NCI-H524 (cell line): ENCODE measurements at regions not wholly inside any gene's neighbourhood (a gene's known extent, or its start where the extent isn't known, plus 50 kb on each side); places are given as distances from the start of the nearest gene placed in this dataset.
A peak's percentile ranks its signal among the peaks of the same experiment; 100 is the strongest.

Source experiments
- DNase-seq, 2 experiments: peaks; one replicate each; lab custom pipeline; 2025; lab: John Stamatoyannopoulos, UW

DNA sequence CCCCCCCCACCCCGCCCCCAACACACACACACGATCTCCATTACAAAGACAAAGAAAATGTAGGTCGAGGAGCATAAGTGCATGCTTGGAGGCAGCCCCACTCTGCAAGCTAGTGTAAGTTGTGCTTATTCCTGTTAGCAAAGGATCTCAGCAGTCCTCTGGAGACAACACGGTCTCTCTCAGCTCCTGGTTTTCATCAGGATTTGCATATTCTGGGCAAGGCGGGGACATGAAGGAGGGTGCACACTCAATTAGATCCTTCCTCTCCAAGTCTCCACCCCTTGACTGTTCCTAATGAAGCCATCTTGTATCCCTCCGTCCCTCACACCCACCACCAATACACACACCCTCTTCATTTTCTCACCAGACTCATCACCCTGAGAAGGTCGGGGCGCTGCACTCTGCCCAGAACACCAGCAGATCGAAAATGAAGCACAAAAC is 63.8 kb downstream of the MRPL46 start:
- no peak for DNase-seq

DNA sequence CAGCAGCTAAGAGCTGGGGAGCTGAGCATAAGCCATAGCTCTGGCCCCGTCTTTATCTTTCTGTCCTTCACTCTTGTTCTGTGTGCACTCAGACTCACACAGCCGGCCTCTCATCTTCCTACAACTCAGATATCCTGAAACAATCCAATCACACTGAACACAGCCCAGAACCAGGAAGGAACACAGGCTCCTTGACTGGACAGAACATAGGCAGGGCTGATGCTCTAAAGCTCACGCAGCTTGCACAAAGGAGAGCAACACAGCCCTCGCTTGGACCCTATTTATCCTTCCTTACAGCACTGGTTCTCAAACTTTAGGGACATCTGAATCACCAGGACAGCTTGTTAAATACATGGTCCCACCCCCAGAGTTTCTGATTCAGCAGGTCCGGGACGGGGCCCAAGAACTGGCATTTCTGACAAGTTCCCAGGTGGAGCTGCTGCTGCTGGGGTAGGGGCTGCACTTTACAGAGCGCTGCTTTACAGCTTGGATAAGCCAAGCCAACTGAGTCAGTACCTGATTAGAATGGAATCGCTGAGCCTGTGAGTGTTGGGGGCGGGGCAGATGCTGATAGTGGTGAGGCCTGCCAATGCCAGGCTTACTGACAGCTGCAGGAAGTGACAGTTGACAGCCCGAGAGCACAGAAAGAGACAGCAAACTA is 65.1 kb downstream of the MRPL46 start:
- DNase-seq: no peak

DNA sequence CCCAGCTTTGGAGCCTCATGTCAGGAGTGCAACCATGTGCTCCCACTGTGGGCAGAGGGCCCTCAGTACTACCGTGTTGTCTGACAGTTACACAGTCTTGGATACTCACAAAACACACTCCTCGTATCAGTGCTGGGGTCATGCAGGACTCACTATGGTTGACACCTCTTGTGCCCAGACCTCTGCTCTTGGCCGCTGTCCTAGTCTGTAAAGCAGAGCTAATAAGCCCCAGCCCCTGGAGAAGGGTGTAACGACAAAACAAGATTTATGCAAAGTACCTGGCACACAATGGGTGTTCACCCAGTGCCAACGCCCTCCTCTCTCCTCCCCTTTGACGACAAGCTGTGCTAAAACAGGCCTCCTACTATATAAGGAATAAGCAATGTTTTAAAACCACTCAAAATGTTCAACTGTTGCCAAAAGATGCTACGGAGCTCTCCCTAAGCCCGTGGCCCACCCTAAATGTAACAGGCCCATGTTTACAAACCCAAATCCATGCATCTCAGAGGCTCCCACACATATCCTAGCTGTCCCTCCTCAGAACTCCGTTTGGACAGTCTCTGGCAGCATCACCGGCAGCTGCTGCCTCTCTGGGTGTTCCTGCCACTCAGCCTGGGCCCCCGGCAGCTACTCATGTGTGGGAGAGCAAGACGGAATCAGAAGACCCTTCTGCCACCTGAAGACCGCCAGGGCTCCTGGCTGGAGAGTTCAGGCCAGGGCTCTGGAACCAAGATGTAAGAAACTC is 65.8 kb downstream of the MRPL46 start:
- DNase-seq: peak in 1 of 2 experiments; percentile 31

DNA sequence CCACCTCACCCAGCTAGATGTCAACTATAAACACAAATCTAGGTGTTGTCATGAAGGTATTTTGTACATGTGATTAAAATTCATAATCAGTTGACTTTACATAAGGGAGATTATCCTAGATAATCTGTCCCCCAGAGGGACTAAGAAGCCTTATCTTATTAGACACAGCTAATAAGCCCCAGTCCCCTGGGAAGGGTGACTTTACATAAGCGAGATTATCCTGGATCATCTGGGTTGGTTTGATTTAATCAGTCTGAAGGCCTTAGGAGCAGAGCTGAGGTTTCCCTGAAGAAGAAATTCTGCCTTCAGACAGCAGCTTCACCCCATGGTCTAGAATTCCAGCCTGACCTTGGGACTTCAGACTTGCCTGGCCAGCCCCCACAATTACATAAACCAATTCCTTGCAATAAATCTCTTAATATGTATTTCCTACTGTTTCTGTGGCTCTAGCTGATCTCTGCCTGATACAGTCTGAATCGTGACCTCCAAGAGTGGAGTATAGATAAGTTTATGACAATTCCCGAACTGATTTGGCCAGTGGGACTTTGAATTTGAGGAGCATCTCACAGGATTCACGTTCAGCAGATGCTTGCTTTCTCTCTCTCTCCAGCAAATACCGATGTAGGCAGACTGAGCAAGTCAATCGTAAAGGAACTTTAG is 66.5 kb downstream of the MRPL46 start:
- peak; percentile 92 to 99 for DNase-seq

DNA sequence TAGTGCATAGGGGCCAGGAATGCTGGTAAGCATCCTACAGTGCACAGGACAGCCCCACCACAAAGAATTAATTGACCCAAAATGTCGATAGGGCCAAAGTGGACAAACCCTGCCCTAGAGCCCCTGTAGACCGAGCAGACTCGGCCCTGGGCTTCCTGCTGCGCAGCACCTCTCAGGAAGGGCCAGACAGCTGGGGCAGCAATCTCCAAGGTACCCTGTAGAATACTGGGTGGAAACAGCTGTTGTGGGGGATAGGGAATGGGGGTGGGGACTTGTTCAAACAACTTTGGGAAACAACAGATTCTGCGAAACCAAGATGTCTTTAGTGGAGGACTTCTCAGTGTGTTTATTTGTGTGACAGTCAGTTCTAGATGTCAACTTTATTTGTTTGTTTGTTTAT is 67.1 kb downstream of the MRPL46 start:
- peak; percentile 73 to 89 for DNase-seq

DNA sequence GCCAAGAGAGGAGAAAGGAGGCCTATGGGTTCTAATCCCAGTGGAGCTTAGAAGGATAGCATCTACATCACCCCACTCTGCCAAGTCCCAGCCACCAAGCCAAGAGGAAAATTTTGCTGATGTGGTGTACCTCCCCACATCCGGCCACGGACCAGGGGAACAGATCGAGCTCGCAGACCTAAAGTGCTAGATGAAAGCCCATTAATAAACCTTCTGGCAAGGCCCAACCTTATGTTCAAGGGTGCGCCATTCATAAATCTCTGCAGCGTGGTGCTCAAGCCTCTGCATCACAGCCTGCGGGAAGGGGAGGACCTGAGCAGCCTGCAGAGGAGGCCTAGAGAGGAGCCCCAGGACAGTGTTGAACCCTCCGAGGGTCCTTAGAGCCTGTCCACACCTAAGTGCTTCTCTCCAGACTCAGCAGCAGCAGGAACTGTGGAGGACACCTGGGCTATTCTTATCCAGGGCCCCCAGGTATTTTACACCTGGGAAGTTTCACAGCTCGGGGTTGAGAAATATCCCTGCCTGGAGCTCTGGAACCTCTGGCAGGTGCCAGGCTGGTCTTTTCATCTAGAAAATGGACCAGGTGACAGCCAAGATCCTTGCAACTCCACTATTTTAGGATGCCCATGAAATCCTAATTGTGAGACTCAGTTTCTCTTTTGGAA is 68.0 kb downstream of the MRPL46 start:
- DNase-seq: peak; percentile 52 to 84

DNA sequence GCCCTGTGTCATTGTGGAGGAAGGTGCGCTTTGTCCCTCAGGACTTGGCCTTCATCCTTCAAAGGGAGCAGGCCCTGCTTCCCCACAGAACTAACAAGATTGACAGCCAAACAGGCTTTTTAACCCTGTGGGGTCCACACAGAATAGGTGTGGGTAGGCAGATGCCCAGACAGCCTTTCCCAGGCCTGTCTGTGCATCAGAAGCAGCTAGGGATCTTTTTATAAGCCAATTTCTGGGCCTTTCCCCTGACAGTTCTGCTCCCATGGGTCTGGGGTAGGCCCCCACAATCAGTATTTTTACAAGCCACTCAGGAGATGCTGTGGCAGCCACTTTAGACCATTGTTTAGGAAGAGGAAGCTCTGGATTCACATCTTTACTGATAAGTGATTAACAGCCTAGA is 69.2 kb downstream of the MRPL46 start:
- DNase-seq: no peak

DNA sequence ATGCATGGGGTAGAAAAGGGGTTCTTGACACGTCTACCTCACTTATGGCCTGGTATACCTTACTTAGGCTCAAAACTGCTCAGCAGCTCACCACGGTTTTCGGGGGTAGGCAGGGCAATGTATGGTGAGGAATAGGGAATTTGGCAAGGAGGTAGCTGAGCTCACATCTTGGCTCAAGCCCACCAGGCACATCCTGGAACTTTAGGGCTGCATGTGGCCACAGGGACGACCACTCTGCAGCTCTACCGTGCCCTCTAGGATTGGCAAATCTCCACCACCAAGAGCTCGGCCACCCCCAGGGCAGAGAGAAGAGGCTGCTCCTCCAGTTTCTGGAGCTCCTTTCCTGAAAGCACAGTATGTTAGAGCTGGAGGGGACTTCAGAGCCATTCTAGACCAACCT is 69.7 kb downstream of the MRPL46 start:
- no peak for DNase-seq

DNA sequence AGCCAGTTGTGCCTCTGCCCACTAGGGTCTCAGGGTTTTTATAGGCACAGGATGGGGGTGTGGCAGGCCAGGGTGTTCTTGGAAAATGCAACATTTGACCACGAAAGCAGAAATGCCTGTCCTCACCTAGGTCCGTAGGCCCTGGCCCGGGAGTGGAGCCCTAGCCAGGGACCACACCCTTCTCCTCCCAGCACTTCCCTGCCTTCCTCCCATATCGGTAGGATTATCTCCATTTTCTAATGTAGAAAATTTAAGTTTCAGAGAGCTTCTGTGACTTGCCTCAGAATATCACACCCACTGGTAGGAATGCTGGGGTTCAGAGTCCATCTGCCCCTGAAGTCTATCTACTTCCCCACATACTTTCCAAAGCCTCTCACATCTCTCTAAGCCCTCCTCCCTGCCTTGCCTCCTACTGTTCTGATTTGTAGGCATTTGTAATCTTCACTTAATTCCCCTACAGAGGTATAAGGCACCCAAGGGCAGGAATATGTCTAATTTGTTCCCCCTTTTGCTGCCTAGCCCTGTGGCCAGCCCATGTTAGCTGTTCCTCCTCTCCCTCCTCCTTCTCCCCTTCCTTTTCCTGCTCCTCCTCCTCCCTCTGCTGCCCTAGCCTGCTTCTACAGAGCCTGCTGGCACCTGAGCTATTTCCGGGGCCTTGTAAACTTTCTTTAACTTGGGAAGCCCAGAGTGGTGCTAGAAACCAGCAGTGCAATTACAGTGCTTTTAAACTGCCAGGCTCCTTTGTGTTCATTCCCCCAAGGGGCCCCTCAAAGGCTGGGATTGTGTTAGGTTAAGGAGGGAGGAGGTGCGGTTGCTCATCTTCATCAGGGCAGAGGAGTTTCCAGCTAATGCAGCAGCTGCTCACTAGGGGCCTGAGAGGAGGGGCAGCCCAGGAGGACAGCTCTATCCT is 71.1 kb downstream of the MRPL46 start:
- DNase-seq: peak; percentile 62 to 82

DNA sequence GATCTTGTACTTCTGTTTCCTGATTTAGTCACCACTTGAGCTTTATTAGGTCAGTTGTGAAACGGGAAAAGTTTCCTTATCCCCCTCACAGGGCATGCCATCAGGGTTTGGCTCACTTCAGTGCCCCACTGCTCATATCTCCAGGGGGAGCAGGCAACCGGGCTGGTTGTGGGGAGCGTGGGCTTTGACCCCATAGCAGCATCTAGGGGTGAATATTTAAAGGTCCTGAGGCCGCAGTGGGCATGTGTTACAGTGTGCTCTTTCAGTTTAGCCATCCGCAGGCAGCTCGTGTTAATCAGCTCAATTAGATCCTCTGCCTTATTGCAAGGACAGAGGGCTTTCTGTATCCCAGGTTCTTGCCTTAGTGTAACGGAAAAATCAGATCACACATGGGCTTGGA is 71.9 kb downstream of the MRPL46 start:
- DNase-seq: no peak

DNA sequence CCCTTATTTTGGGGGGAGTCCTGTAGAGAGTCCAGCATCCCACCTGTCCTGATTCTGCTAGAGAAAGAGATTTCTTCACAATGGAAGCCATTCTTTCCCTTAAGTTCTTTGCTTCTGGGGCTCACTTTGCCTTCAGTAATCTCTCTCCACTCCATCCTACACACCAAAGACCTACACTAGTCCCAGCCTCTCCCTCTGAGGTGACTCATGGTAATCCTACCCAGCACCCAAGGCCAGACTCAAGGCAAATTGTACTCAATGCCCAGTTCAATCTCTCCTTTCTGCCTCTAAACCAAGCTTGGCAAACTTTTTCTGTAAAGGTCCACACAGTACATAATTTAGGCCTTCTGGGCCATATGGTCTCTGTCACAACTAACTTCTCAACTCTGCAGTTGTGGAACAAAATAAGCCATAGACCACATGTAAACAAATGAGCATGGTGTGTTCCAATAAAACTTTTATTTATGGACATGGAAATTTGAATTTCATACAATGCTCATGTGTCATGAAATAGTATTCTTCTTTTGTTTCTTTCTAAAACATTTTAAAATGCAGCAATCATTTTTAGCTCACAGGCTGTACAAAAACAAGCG is 72.5 kb downstream of the MRPL46 start:
- DNase-seq: no peak

DNA sequence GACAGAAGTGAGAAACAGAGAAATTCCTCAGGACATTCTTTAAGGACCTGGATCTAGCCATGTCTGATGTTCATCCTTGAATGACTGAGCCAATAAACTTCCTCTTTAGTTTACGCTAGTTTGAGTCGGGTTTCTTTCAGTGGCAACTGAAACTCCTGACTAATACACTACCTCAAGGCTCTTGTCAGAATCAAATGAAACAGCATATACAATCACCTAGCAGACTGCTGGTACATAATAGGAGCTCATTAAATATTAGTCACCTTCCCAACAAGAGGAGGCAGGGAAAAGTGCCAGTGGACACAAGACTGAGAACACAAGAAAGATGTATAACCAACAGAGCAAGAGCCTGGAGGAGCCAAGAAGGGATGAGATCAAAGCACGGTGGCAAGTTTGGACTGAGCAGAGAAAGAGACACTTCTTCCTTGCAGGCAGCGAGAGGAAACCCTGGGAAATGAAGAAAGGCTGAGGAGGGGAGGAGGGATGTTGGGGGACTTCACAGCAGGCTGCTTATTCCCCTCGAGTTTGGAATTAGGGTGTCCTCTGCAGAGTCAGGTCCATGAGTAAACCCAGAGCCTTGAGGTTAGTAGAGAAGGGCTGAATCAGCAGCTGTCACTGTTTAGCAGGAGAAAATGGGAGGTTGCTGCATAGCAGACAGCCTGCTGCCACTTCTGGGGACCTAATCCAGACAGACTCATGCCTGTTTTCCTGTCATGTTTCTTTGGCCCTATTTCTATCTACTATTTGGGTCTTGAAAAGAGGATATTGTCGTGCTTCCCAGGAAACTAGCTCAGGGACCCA is 73.3 kb downstream of the MRPL46 start:
- DNase-seq: peak in 1 of 2 experiments; percentile 34

DNA sequence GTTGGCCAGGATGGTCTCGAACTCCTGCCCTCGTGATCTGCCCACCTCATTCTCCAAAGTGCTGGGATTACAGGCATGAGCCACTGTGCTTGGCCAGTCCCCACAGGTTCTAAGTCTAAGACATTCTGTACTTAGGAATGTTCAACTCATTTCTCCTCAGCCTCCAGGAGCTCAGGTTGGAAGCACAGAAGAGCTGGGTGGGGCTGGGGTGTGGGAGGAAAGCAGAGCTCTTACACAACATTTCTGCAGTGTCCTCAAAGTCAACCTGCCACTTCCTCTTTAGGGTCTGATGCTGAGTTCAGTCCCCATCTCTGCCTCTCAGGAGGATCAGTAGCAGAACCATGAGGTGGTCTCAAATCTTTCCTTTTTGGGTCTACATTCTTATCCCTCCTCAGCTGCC is 75.5 kb downstream of the MRPL46 start:
- no peak for DNase-seq

DNA sequence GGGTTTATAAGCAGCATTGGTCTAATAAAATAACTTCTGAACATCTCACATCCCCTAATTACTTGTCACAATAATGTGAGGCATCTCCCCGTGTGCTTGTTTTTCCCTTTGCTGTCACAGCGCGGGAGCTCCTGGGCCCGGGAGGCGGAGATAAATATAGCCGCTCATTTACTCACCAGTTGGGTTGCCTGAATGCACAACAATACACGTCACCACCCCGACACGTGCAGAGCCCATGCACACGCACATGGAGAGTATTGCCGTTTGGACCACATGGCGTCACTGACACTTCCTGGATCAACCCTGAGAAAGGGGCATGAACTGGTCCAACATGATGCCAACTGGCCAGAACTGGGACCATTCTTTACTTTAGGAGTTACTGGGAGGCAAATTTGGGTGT is 76.2 kb downstream of the MRPL46 start:
- no peak for DNase-seq

DNA sequence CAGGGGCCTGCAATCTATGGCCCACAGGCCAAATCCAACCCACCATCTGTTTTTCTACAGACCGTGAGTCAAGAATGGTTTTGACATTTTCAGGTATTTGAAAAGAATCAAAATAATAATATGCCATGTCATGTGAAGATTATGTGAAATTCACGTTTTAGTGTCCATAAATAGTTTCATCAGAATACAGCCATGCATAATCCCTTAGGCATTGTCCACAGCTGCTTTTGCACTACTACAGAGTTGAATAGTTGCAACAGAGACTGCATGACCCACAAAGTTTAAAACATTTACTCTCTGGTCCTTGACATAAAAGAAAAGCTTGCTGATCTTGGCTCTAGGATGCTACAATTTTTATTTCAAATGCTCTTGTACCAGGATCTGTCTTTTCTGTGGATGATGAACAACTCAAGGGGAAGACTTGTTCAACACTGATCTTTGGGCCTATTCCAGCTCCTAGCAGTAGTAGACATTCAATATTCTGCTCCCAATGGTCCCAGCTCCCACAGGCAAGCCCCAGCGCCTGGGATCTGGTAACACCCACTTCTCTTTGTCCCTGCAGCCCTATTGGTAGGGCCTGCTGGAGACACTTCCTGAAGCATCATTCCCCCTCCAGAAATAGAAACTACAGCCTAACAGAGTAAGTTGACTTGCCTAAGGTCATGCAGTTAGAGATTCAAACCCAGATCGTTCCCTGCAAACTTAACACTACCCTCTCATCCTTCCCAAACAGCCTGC is 76.9 kb downstream of the MRPL46 start:
- DNase-seq: no peak

DNA sequence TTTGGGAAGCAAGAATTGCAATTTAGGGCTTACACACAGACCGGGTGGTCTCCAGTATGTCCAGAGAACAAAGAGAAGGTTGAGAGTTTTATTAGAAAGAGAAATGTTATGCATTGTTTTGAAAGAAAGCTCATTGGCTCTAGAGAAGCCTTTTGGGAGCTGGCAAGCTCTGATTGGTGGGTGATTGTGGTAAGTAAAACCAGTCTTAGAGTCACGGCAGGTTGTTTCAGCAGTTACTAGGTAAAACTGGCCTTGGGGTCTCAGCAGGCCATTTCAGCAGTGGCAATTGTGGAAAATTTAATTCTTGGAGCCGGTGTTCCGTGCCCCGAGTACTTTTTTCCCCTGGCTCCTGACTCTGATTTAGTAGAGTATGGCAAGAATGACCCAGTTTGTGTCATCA is 78.1 kb downstream of the MRPL46 start:
- DNase-seq: no peak

DNA sequence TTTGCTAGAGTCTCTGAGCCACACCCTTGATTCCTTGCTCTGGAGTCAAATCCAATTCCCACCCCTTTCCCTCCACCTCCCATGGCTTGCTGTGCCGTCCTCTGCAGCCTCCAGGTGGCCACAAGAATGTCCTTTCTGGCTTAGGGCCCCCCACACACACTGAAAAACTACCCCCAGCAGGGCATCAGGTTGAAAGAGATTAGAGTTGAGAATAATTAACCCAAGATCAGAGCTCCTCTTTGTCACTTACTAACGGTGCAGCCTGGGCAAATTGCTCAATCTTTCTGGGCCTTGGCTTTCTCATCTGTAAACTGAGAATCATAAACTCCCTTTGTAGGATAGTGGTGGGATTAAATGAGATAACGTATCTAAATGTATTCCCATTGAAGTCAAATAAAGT is 78.5 kb downstream of the MRPL46 start:
- DNase-seq: no peak

DNA sequence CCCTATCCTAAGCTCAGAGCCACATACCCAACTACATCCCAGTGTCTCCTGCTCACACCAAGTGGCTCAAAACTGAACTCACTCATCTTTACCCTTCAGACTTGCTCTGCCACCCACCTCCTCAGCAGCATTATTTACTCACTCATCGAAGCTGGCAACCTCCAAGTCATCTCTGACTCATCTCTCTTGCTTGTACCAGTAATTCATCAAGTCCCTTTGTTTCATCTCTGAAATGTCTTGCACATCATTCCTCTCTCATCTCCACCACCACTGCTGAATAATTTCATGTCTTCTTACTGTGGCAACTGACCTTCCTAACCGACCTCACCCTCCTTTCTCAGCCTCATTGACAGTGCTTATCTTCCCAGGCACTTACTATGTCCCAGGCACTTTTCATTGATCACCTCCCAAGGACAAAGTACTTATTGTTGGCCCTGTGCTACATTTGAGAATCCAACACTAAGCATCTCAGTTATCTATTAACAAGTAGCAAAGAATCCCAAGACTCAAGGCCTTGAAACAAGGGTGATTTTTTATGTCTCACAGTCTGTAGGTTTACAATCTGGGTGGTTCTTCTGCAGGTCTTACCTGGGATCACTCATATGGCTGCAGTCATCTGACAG is 82.0 kb downstream of the MRPL46 start:
- DNase-seq: no peak

DNA sequence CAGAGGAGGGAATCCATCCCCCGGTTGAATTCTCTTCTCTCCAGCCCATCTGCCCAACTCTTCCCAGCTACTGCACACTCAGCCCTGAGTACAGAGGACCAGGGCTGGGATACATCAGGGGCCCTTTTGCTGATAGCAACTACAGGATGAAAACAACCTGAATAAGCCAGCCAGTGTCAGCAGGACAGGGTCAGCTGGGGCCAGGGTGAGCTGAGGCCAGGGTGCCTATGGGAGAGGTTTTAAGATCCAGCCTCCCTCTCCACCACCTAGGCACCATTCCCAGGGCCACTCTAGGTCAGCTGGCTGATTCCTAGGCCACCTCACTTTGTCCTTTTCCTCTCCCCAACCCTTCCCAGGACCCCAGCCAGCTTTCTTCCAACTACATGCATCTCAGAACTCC is 83.8 kb downstream of the MRPL46 start:
- DNase-seq: peak in 1 of 2 experiments; percentile 32
